HG02970 (cell line): ENCODE measurements at regions not wholly inside any gene's neighbourhood (a gene's known extent, or its start where the extent isn't known, plus 50 kb on each side); places are given as distances from the start of the nearest gene placed in this dataset.

ENCODE experiments used
- ATAC-seq: cut with Tn5 transposase; IDR thresholded peaks from one replicate; pipeline ENCODE4 v1.9.1; 2021; ENCODE audit warnings: mild to moderate bottlenecking, moderate library complexity, moderate number of reproducible peaks; ENCODE audit not compliant: unreplicated experiment, low FRiP score

DNA sequence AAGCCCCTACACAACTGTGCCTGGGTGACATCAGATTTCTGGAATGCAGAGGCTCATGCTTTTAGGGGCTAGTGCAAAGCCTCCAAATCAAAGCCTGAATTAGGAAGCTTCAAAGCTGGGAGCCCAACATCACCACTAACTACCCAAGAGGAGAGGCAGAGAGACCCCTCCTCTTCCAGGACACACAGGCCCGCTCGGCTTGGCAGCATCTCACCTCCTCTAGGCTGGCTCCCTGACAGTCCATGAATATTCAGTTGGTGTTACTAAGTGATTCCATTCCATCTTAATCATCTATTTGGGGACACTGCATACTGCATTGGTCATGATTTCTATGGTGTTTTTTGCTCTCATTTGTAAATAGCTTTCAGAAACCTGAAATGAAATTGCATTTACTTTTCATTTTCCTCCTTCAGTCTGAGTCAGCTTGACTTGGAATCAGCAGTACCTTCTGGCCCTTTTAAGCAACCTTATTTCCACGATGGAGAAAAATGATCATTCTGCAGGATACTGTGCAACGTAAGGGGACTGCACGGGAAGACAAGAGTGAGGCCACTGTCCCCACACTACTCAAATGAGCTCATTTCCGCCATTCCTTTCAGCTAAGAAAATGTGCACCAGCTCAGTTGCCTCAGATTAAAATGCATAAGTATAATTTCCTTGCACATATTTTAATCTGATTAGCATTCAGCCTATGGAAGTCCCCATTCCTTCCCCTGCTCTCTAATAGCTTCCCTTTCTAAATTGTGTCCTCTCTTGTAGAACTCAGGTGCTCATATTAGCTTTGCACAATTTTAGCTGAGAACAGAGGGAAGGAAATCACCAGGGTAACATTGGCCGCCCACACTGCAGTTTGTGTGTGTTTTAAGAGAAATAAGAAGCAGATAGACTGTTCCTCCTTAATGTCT is 219.9 kb downstream of the RFC3 start:
- ATAC-seq, result no peak

- ATAC-seq, result no peak
Measured at GRCh38 chr13:34038541-34039068, 220.7 kb downstream of the RFC3 start.

- ATAC-seq, result no peak
Measured at GRCh38 chr13:34039678-34040077, 221.7 kb downstream of the RFC3 start.

DNA sequence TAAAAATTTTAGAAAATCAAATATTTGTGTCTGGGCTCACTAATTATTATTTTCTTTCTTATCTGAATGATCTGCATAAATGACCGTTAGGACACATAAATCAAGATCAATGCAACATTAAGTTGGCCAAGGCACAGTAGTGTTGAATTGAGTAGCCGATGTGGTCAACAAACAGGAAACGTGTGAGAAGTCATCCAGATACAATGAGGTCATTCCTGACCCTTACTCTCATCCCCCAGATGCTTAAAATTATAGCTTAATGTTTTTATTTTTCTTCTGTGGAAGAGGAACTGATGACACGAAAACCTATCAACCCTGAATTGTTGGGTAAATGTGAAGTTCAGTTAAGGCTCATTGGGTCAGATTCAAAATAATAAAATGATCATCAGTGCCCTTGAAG is 222.9 kb downstream of the RFC3 start:
- ATAC-seq, result no peak

- ATAC-seq, result no peak
Measured at GRCh38 chr13:34044041-34044440, 226.1 kb downstream of the RFC3 start.

GRCh38 chr13:34044660-34045080 is 226.7 kb downstream of the RFC3 start:
- ATAC-seq, result no peak

DNA sequence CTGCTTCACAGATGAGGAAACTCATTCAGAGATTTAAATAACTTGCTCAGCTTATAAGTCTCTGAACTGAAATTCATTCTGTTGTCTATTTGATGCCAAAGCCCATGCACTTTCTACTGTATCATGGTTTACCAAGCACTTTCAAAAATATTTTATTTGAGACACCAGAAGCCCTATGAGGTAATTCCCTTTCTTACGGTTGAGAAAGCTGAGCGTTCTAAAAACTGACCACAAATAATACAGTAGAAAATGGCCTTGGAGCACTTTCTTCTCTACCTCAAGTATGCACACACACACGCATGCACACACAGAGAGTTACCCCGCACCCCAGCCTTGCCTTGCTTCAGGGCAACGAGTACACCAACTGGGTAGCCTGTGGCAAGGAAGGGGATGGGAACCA is 228.5 kb downstream of the RFC3 start:
- ATAC-seq, result no peak

- ATAC-seq, result no peak
Measured at GRCh38 chr13:34048652-34049051, 230.7 kb downstream of the RFC3 start.

GRCh38 chr13:34056733-34057258 is 238.8 kb downstream of the RFC3 start:
- ATAC-seq, result no peak

DNA sequence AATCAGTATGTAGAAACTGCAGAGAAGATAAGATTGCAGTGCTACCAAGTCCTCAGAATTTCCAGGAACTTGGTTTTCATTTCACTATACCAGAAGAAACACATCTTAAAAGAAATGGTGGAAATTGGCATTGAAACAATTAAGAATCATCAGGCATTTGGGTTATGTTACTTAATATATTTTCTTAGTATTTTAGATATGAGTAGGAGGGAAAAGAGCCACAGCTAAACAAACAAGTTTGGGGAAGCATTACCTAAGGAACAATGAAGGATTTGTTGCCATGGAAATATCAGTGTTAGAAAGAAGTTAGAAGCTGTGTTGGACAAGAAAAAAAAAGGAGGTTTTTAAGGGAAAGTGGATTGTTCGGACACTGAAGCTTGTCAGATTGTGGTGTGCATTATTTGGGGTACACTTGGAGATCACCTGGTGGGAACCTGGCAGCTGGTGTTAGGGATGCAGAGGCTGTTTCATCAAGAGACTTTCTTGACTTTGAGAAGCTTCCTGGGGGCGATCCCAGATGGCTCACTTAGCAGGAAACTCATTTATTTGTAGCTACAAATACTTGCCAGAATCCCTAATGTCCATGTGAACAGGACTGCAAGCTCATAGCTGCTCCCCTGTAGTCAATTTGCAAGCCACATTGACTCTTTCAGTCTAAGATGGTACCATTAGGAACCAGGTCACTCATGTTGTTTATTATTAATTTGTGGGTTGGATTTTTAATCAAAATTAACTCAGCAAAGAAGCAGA is 246.7 kb downstream of the RFC3 start:
- no peak for ATAC-seq

DNA sequence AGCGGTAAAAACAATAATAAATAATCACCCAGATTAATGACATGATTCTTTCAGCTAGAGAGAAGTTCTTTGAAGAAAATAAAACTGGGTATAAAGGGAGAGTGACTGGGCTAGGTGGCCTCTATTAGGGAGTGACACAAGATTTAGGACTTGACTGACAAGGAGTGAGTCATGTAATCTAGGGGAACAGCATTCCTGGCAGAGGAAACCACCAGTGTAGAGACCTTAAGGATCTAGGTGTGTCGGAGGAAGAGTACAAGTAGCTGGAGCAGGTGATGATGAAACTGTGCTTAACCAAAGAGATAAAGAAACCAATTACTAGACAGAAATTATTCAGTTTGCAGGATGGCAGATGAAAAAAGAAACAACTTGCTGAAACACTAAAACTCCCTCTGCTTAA is 248.0 kb downstream of the RFC3 start:
- ATAC-seq, result no peak

GRCh38 chr13:34066344-34066743 is 248.4 kb downstream of the RFC3 start:
- no peak for ATAC-seq

DNA sequence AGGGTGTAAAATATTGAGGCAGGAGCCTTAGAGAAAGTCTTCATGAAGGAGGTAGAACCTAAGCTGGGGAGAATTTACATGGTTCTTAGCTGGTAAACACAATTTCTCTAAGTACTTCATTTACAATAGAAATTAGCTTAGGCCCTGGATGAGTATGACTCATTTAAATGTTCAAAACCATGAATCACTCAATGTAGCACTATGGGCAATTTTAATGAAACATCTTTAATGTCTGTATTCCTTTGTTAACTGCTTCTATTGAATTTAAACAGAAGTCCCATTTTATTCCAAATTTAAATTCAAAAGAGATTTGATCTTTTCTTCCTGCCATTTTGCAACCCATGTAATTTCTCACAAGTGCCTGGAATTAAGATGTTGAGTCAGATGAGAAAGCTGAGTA is 252.1 kb downstream of the RFC3 start:
- ATAC-seq, result no peak

DNA sequence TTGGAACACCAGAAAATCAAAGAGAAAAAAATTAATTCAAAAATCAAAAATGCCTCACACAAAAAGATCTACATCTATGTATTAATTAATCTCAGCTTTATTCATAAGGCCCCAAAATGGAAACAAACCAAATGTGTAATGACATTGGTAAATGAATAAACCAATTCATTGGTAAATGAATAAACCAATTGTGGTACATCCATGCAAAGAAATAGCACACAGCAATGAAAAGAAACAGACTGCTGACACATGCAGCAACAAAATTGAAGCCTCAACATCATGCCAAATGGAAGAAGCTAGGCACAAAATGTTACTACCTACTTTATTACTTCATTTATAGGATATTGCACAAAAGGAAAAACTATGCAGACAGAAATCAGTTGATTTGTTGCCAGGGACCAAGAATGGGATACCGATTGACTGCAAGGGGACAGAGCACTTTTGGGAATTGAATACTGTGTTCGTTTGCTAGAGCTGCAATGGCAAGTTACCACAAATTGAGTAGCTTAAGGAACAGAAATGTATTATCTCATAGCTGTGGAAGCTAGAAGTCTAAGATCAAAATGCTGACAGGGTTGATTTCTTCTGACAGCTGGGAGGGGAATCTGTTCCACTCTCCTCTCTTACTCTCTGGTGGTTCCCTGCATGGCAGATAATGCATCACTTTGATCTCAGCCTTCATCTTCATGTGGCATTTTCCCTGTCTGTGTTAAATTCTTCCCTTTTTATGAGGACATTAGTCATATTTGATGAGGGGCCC is 252.8 kb downstream of the RFC3 start:
- no peak for ATAC-seq

- no peak for ATAC-seq
Measured at GRCh38 chr13:34076319-34076718, 258.4 kb downstream of the RFC3 start.

GRCh38 chr13:34076943-34077703 is 259.2 kb downstream of the RFC3 start:
- no peak for ATAC-seq

GRCh38 chr13:34078334-34078999 is 260.5 kb downstream of the RFC3 start:
- ATAC-seq, result no peak

DNA sequence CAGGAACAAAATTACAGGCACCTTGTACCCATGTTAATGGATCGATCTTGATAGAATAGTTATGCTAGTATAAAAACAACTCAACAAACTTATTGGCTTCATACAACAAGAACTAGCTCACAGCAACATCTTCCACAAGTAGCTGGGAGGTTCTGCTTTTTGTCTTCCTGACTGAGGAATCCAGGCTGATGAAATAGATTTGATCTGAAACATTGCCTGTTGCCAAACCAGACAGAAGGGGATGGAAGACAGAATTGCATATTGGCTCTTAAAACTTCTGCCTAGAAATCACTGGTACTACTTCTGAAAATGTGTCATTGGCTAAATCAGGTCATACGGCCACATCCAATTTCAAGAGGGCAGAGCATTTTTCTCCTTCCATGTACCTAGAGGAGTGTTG is 267.3 kb downstream of the RFC3 start:
- ATAC-seq, result no peak

GRCh38 chr13:34086281-34086680 is 268.3 kb downstream of the RFC3 start:
- no peak for ATAC-seq
